ENCODE measurements at regions not wholly inside any gene's neighbourhood (a gene's known extent, or its start where the extent isn't known, plus 50 kb on each side); places are given as distances from the start of the nearest gene placed in this dataset.

DNA sequence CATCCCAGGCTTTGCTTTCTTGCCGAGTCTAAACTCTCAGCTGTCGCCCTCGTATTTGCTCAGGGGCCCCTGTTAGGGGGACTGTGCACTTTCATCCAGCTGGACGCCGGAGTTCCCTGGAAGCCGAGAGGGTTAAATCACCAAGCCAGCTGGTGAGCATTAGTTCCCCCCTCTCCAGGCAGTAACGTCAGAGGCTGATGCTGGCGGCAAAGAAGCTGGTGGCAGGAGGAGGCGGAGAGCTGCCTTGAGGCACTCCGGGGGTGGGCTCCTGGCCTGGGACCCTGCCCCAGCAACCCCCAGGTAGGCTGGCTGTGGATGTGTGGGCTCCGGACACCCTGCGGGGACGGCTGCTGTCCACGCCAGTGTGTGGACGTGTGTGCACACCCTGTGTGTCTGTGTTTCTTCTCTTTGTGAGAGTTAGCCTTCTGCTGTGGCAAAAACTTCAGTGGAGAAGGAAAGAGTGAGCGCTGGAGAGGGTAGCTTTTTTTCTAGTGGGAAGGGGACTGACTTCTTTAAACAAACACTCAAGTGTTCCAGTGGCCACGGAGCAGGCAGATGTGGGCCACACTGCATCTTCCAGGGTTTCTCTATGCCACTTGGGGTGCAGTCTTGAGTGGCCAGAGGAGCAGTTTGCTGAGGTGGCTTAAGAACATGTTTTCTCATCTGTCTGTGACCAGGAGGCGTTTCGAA lies 84.7 kb downstream of the GLI2 start:
- no peaks in the 10 kb centered on the region for H3K36me3 ChIP-seq (ENCODE audit: insufficient read depth in 1 of 2, low read depth in 1 of 2)
- DNase-seq, result peak in 1 of 2 donors; percentile 59
- H3K27ac ChIP-seq, result peak overlapping the region; percentile 36
- 33 to 52% (median 39%) methylated on average over 19 of the region's 19 CpGs for WGBS, 3 donors
- H3K9me3 ChIP-seq, result no peaks in the 10 kb centered on the region
- no peaks in the 10 kb centered on the region for H3K4me1 ChIP-seq
- H3K27me3 ChIP-seq (ENCODE audit: insufficient read depth in 3 of 3, low read length in 2 of 3), result peaks cover 0 to 3% (median 0%) of the 10 kb centered on the region in 3 donors
- intact Hi-C loops (cut with DNase I), result no loop called here
- no peak for TF ChIP-seq CTCF (IDR thresholded peaks at IDR 0.05)
- no peak overlapping the region for H3K4me3 ChIP-seq
- ATAC-seq, result peak in 2 of 4 donors; percentile 21 to 40

GRCh38 chr2:120820953-120821279 lies 85.2 kb downstream of the GLI2 start:
- Histone ChIP-seq H3K27me3 (ENCODE audit: insufficient read depth in 3 of 3, low read length in 2 of 3) (peaks cover 0 to 5% (median 0%) of the 10 kb centered on the region in 3 donors), H3K9me3 (no peaks in the 10 kb centered on the region), H3K27ac (no peak overlapping the region), H3K36me3 (ENCODE audit: insufficient read depth in 1 of 2, low read depth in 1 of 2) (no peaks in the 10 kb centered on the region), H3K4me1 (no peaks in the 10 kb centered on the region), H3K4me3 (no peak overlapping the region)
- DNase-seq (peak; percentile 58 to 63), ATAC-seq (peak in 1 of 4 donors; percentile 27)
- WGBS, 3 donors, result 41 to 60% (median 52%) methylated on average over 10 of the region's 10 CpGs
- intact Hi-C loops (cut with DNase I), result no loop called here
- no peak for TF ChIP-seq CTCF (IDR thresholded peaks at IDR 0.05)

DNA sequence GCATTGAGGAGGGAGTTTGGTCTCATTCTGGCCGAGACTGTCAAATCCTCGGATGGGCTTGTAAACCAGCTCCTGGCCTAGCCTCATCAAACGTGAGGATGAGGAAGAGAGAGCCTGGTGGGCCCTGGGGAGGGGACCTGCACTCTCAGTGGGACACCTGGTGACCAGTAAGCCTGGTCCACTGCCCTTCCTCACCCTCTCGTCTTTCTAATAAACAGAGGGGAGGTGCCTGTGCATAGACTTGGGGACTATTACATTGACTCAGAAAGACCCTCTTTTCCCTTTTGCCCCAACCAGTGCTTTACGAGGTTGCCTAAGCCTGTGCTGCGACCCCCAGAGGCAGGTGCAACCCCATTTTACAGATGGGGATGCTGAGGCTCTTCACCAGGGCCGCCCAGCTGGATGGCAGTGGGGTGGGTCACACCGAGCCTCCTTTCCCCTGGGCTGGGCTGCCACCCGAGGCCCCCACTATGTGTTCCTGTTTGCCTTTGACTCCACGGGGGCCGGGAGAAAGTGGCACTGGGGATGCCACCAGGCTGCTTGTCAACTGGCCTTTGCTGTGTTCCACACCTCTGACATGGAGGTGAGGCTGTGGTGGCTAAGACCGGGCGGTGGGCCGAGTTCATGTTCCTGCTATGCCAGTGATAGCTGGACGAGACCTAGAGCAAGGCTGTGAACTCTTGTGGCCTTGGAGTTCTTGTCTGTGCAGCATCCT lies 85.9 kb downstream of the GLI2 start:
- Histone ChIP-seq H3K9me3 (no peaks in the 10 kb centered on the region), H3K27ac (no peak overlapping the region), H3K36me3 (ENCODE audit: insufficient read depth in 1 of 2, low read depth in 1 of 2) (no peaks in the 10 kb centered on the region), H3K27me3 (ENCODE audit: insufficient read depth in 3 of 3, low read length in 2 of 3) (peaks cover 0 to 5% (median 0%) of the 10 kb centered on the region in 3 donors), H3K4me3 (no peak overlapping the region), H3K4me1 (no peaks in the 10 kb centered on the region)
- TF ChIP-seq CTCF (IDR thresholded peaks at IDR 0.05), result no peak
- intact Hi-C loops (cut with DNase I), result no loop called here
- WGBS, 3 donors, result 75 to 88% (median 77%) methylated on average over 15 of the region's 15 CpGs
- DNase-seq (peak in 1 of 2 donors; percentile 24), ATAC-seq (no peak)

DNA sequence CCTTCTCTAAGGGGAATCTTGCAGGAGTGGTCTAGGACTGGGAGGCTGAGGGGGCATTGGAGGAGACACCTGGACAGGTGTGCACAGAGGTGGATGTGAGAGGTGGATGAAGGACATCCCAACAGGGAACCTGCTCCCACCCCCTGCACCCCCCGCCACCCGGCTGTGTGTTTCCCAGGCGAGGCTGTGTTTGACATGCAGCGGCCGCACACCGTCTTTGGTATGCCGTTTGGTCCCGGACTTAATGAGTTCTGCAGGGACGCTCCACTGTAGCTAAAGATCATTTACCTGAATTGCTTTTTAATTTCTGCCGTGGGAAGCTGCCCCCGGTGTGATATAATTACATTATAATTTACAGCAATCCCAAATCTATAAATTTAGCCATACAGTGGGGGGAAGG lies 87.3 kb downstream of the GLI2 start:
- Histone ChIP-seq H3K36me3 (ENCODE audit: insufficient read depth in 1 of 2, low read depth in 1 of 2) (no peaks in the 10 kb centered on the region), H3K27ac (no peak overlapping the region), H3K9me3 (no peaks in the 10 kb centered on the region), H3K27me3 (ENCODE audit: insufficient read depth in 3 of 3, low read length in 2 of 3) (peaks cover 0 to 3% (median 0%) of the 10 kb centered on the region in 3 donors), H3K4me1 (no peaks in the 10 kb centered on the region), H3K4me3 (no peak overlapping the region)
- 87 to 93% (median 88%) methylated on average over 11 of the region's 11 CpGs for WGBS, 3 donors
- intact Hi-C loops (cut with DNase I), result no loop called here
- DNase-seq, result peak in 1 of 2 donors; percentile 30
- TF ChIP-seq CTCF (IDR thresholded peaks at IDR 0.05), result no peak
- no peak for ATAC-seq

All from psoas muscle (tissue), 7 donors.